NCI-H1417 treated with DMSO at 0.1 percent for 48 hours (cell line): ENCODE measurements at regions not wholly inside any gene's neighbourhood (a gene's known extent, or its start where the extent isn't known, plus 50 kb on each side); places are given as distances from the start of the nearest gene placed in this dataset.

Experiments
- DNase-seq: peaks from one replicate; lab custom pipeline; 2025; lab: John Stamatoyannopoulos, UW

GRCh38 chr5:165642366-165642765 is 2136.9 kb downstream of the MAT2B start:
- no peak for DNase-seq

- DNase-seq = no peak
These were observed 2160.4 kb downstream of the MAT2B start for GRCh38 chr5:165665735-165666400.

GRCh38 chr5:165673499-165673898 is 2168.1 kb downstream of the MAT2B start:
- no peak for DNase-seq

- DNase-seq = no peak
These were observed 2190.4 kb downstream of the MAT2B start for GRCh38 chr5:165695796-165696195.

GRCh38 chr5:165705960-165706359 is 2200.5 kb downstream of the MAT2B start:
- no peak for DNase-seq

- no peak for DNase-seq
These were observed 2206.6 kb downstream of the MAT2B start for GRCh38 chr5:165712011-165712410.

GRCh38 chr5:165714598-165714997 is 2209.2 kb downstream of the MAT2B start:
- no peak for DNase-seq

- no peak for DNase-seq
These were observed 2215.5 kb downstream of the MAT2B start for GRCh38 chr5:165720901-165721300.

GRCh38 chr5:165722401-165722800 is 2217.0 kb downstream of the MAT2B start:
- no peak for DNase-seq

GRCh38 chr5:165723931-165724330 is 2218.5 kb downstream of the MAT2B start:
- no peak for DNase-seq

- no peak for DNase-seq
These were observed 2223.0 kb downstream of the MAT2B start for GRCh38 chr5:165728425-165728824.

GRCh38 chr5:165735388-165735787 is 2230.0 kb downstream of the MAT2B start:
- DNase-seq = no peak

- no peak for DNase-seq
These were observed 2233.8 kb downstream of the MAT2B start for GRCh38 chr5:165739079-165739741.

GRCh38 chr5:165757791-165758190 is 2252.4 kb downstream of the MAT2B start:
- no peak for DNase-seq

GRCh38 chr5:165775111-165775510 is 2269.7 kb downstream of the MAT2B start:
- no peak for DNase-seq

GRCh38 chr5:165779505-165779904 is 2274.1 kb downstream of the MAT2B start:
- no peak for DNase-seq

- DNase-seq = no peak
These were observed 2275.5 kb downstream of the MAT2B start for GRCh38 chr5:165780901-165781300.

GRCh38 chr5:165781738-165782137 is 2276.3 kb downstream of the MAT2B start:
- no peak for DNase-seq

- DNase-seq = no peak
These were observed 2277.6 kb downstream of the MAT2B start for GRCh38 chr5:165783024-165783423.

- no peak for DNase-seq
These were observed 2280.7 kb downstream of the MAT2B start for GRCh38 chr5:165786073-165786472.

GRCh38 chr5:165795073-165795472 is 2289.7 kb downstream of the MAT2B start:
- DNase-seq = no peak

GRCh38 chr5:165805756-165806155 is 2300.3 kb downstream of the MAT2B start:
- DNase-seq = no peak

- no peak for DNase-seq
These were observed 2302.9 kb downstream of the MAT2B start for GRCh38 chr5:165808335-165808734.

GRCh38 chr5:165809914-165810313 is 2304.5 kb downstream of the MAT2B start:
- DNase-seq = no peak
